Endothelial cell of umbilical vein (primary cell): ENCODE measurements at regions not wholly inside any gene's neighbourhood (a gene's known extent, or its start where the extent isn't known, plus 50 kb on each side); places are given as distances from the start of the nearest gene placed in this dataset.

Experiments used
- BruUV-seq: library from RNA; stranded (reverse); fragments of 400-500 nt; replicated peaks from 2 replicates; lab custom pipeline; 2021; lab: Mats Ljungman, UMichigan
- CTCF ChIA-PET: fragments of 300-600, 350-600 bp; sonication (Branson Sonifier 250); formaldehyde crosslinking; loops from one replicate; lab custom pipeline; 2021; ENCODE audit warnings: antibody characterized with exemption, inconsistent platforms; lab: Charles Lee
- POLR2A ChIA-PET: fragments of 300-600, 350-600 bp; sonication (Branson Sonifier 250); formaldehyde crosslinking; loops from one replicate; lab custom pipeline; 2021; ENCODE audit warnings: antibody characterized with exemption, inconsistent platforms; lab: Charles Lee
- DNase-seq: peaks from one replicate; pipeline ENCODE4 v3.0.0-alpha.2; 2011; ENCODE audit warnings: low read depth, low spot score
- FAIRE-seq: peaks from 2 replicates; lab custom pipeline; 2011; peaks lifted over from hg19 to GRCh38; lab: Jason Lieb, UNC
- H2AFZ ChIP-seq: 2 replicates; pipeline ENCODE4 v1.6.0; 2012; ENCODE audit warnings: low read depth, low read length, control low read depth, inconsistent platforms
- H3K27ac ChIP-seq: 2 replicates; pipeline ENCODE4 v1.5.1; 2011; ENCODE audit warnings: low read depth, mild to moderate bottlenecking, control low read depth, low read length, moderate library complexity; ENCODE audit not compliant: insufficient read depth
- H3K27me3 ChIP-seq, 2 experiments: 2 replicates each; pipeline versions ENCODE4 v1.6.0 to v1.6.1; 2011; ENCODE audit warnings: low read length in 2 of 2, mixed read lengths in 1 of 2; ENCODE audit not compliant: control insufficient read depth in 2 of 2, insufficient read depth in 2 of 2
- H3K36me3 ChIP-seq, 2 experiments: 2 replicates in 1 of 2; 3 replicates in 1 of 2; pipeline ENCODE4 v1.5.1; 2011; ENCODE audit warnings: low read length in 2 of 2, mild to moderate bottlenecking in 1 of 2, moderate library complexity in 1 of 2; ENCODE audit not compliant: control insufficient read depth in 2 of 2, insufficient read depth in 2 of 2; ENCODE audit errors: extremely low read depth in 1 of 2
- H3K4me1 ChIP-seq: 3 replicates; pipeline ENCODE4 v1.5.1; 2011; ENCODE audit warnings: mild to moderate bottlenecking, low read length; ENCODE audit not compliant: control insufficient read depth, insufficient read depth; ENCODE audit errors: extremely low read depth
- H3K4me2 ChIP-seq: 2 replicates; pipeline ENCODE4 v1.6.1; 2011; ENCODE audit warnings: low read length, control low read depth, mixed read lengths; ENCODE audit not compliant: insufficient read depth
- H3K4me3 ChIP-seq, 3 experiments: fragments of 200-600 bp in 1 of 3; sonication (generic), shearing (Covaris generic) in 1 of 3; replicated peaks in 1 of 3; 2 replicates each; pipeline ENCODE4 v1.5.1; 2011 to 2016; ENCODE audit warnings: control low read depth in 3 of 3, low read length in 3 of 3, mild to moderate bottlenecking in 2 of 3, inconsistent platforms in 1 of 3, low read depth in 1 of 3, moderate library complexity in 1 of 3; ENCODE audit not compliant: insufficient read depth in 1 of 3
- H3K79me2 ChIP-seq: 2 replicates; pipeline ENCODE4 v1.6.0; 2012; ENCODE audit warnings: low read length, inconsistent platforms; ENCODE audit not compliant: control insufficient read depth, insufficient read depth
- H3K9ac ChIP-seq: replicated peaks from 2 replicates; pipeline ENCODE3; 2011; ENCODE audit warnings: low read length, control low read depth; ENCODE audit not compliant: insufficient read depth; ENCODE audit errors: extremely low read depth
- H3K9me1 ChIP-seq: replicated peaks from 3 replicates; pipeline ENCODE4 v1.6.0; 2011; ENCODE audit warnings: mild to moderate bottlenecking, low read length; ENCODE audit not compliant: control insufficient read depth, insufficient read depth; ENCODE audit errors: extremely low read depth
- H3K9me3 ChIP-seq: replicated peaks from 2 replicates; pipeline ENCODE4 v1.5.1; 2012; ENCODE audit warnings: low read length, inconsistent platforms; ENCODE audit not compliant: control insufficient read depth, insufficient read depth
- H4K20me1 ChIP-seq: replicated peaks from 2 replicates; pipeline ENCODE3; 2011; ENCODE audit warnings: mild to moderate bottlenecking, low read length; ENCODE audit not compliant: control insufficient read depth, insufficient read depth; ENCODE audit errors: extremely low read depth
- CTCF ChIP-seq, 2 donors: IDR thresholded peaks; 1 replicate in 1 of 2; 2 replicates in 1 of 2; pipeline ENCODE4 v1.5.1; 2011; ENCODE audit warnings: low read length in 2 of 2, mild to moderate bottlenecking in 2 of 2, moderate library complexity in 2 of 2, control low read depth in 1 of 2, inconsistent platforms in 1 of 2, low read depth in 1 of 2; ENCODE audit not compliant: insufficient read depth in 1 of 2; ENCODE audit errors: extremely low read depth in 1 of 2
- EZH2 ChIP-seq: IDR thresholded peaks from 2 replicates; pipeline ENCODE4 v1.6.1; 2012; ENCODE audit warnings: borderline replicate concordance, low read depth, mild to moderate bottlenecking, moderate library complexity, low read length, inconsistent platforms; ENCODE audit not compliant: severe bottlenecking
- FOS ChIP-seq: IDR thresholded peaks from 2 replicates; pipeline ENCODE4 v1.6.1; 2011; ENCODE audit warnings: mild to moderate bottlenecking, low read length, moderate library complexity, borderline replicate concordance; ENCODE audit not compliant: insufficient read depth
- GATA2 ChIP-seq: IDR thresholded peaks from 2 replicates; pipeline ENCODE4 v1.7.0; 2011; ENCODE audit warnings: low read depth, mild to moderate bottlenecking, moderate library complexity, mixed read lengths, low read length; ENCODE audit not compliant: insufficient read length, insufficient read depth
- JUN ChIP-seq: IDR thresholded peaks from 2 replicates; pipeline ENCODE4 v1.6.1; 2011; ENCODE audit warnings: borderline replicate concordance, low read depth; ENCODE audit not compliant: insufficient read length, insufficient read depth
- MAX ChIP-seq: IDR thresholded peaks from 2 replicates; pipeline ENCODE4 v1.6.1; 2011; ENCODE audit not compliant: insufficient read depth, insufficient read length
- MYC ChIP-seq: IDR thresholded peaks from one replicate; pipeline ENCODE4 v1.6.1; 2011; ENCODE audit warnings: mild to moderate bottlenecking, low read depth, low read length
- POLR2A ChIP-seq: IDR thresholded peaks from 2 replicates; pipeline ENCODE4 v1.6.1; 2012; ENCODE audit warnings: low read depth, mild to moderate bottlenecking, control low read depth, low read length
- POLR2AphosphoS5 ChIP-seq: IDR thresholded peaks from 2 replicates; pipeline ENCODE4 v1.6.1; 2012; ENCODE audit warnings: low read depth, mild to moderate bottlenecking, control low read depth, low read length, moderate library complexity; ENCODE audit not compliant: insufficient read depth
- dilution Hi-C: fragments of 300-500 bp; cut with MboI; formaldehyde crosslinking; loops from one replicate; pipeline ENCODE4 v1.15.0; 2019; ENCODE audit warnings: low sequenced_read_pairs; ENCODE audit not compliant: extremely low pct_ligation_motif_present
- intact Hi-C: fragments of 100-400 bp; cut with micrococcal nuclease; formaldehyde crosslinking; loops from one replicate; pipeline ENCODE4 v1.10.0; 2022

- dilution Hi-C loops (no loop called here), intact Hi-C loops (no loop called here)
- no peaks in the 10 kb centered on the region for H3K79me2 ChIP-seq
- H3K9me1 ChIP-seq = no peaks in the 10 kb centered on the region
- no peaks in the 10 kb centered on the region for H3K4me1 ChIP-seq
- BruUV-seq = no TSS peak
- no peaks in the 10 kb centered on the region for H3K36me3 ChIP-seq
- no peak for DNase-seq
- no peak for FAIRE-seq
- CTCF ChIA-PET = no interaction called here
- H3K27me3 ChIP-seq = no peaks in the 10 kb centered on the region
- no peak overlapping the region for H3K9ac ChIP-seq
- H4K20me1 ChIP-seq = no peaks in the 10 kb centered on the region
- H3K4me3 ChIP-seq = no peak overlapping the region
- POLR2A ChIA-PET = no interaction called here
- H3K4me2 ChIP-seq = no peak overlapping the region
- no peaks in the 10 kb centered on the region for H3K9me3 ChIP-seq
- TF ChIP-seq JUN = no peak
- no peak for TF ChIP-seq GATA2
- no peak for TF ChIP-seq CTCF (IDR thresholded peaks at IDR 0.05; ENCODE audit: extremely low read depth in 1 of 2, insufficient read depth in 1 of 2, low read depth in 1 of 2, low read length in 2 of 2)
- TF ChIP-seq MYC = no peak
- TF ChIP-seq FOS = no peak
- no peak for TF ChIP-seq POLR2AphosphoS5
- no peak for TF ChIP-seq MAX
- no peak for TF ChIP-seq EZH2
- no peak for TF ChIP-seq POLR2A
- H2AFZ ChIP-seq = no peak overlapping the region
- no peak overlapping the region for H3K27ac ChIP-seq
Measured at GRCh38 chr4:31617667-31618066, 897.5 kb downstream of the PCDH7 start.
